Tibial artery (tissue), 4 donors: ENCODE measurements at regions not wholly inside any gene's neighbourhood (a gene's known extent, or its start where the extent isn't known, plus 50 kb on each side); places are given as distances from the start of the nearest gene placed in this dataset.

Experiments
- DNase-seq, 2 donors: peaks; one replicate each; pipeline ENCODE4 v3.0.0-alpha.2; 2019
- H3K27ac ChIP-seq, 2 donors: fragments of 200-600 bp; sonication (generic) in 1 of 2; 1 replicate in 1 of 2; 2 replicates in 1 of 2; pipeline ENCODE4 v1.5.1; 2018 to 2019; ENCODE audit warnings: mild to moderate bottlenecking in 1 of 2
- H3K27me3 ChIP-seq, 2 donors: fragments of 200-600 bp; sonication (generic) in 1 of 2; one replicate each; pipeline versions ENCODE4 v1.5.1 to v1.6.0; 2016 to 2019
- H3K36me3 ChIP-seq, 3 donors: fragments of 200-600 bp; sonication (generic) in 2 of 3; one replicate each; pipeline ENCODE4 v1.5.1; 2016 to 2019; ENCODE audit warnings: mild to moderate bottlenecking in 2 of 3
- H3K4me1 ChIP-seq, 4 donors: fragments of 200-600 bp; sonication (generic) in 2 of 4; 1 replicate in 3 of 4; 2 replicates in 1 of 4; pipeline ENCODE4 v1.5.1; 2016 to 2019
- H3K4me3 ChIP-seq, 2 donors: fragments of 200-600 bp; sonication (generic) in 1 of 2; 1 replicate in 1 of 2; 2 replicates in 1 of 2; pipeline ENCODE4 v1.5.1; 2018 to 2019; ENCODE audit warnings: mild to moderate bottlenecking in 2 of 2
- H3K9me3 ChIP-seq, 3 donors: fragments of 200-600 bp; sonication (generic) in 1 of 3; one replicate each; pipeline ENCODE4 v1.5.1; 2016 to 2019
- CTCF ChIP-seq, 2 experiments: fragments of 200-600 bp in 1 of 2; fragments of 450-650 bp in 1 of 2; IDR thresholded peaks; one replicate each; pipeline ENCODE4 v1.5.1; 2017 to 2019; ENCODE audit warnings: antibody characterized with exemption in 2 of 2, mild to moderate bottlenecking in 1 of 2, moderate library complexity in 1 of 2
- intact Hi-C: fragments of 100-400 bp; cut with DNase I; formaldehyde crosslinking; loops from one replicate; pipeline ENCODE4 v1.15.0; 2023; ENCODE audit warnings: low total_unique reads

- no peak for DNase-seq
- no peak for TF ChIP-seq CTCF (IDR thresholded peaks at IDR 0.05)
- Histone ChIP-seq H3K9me3 (no peaks in the 10 kb centered on the region), H3K36me3 (no peaks in the 10 kb centered on the region), H3K27ac (no peak overlapping the region), H3K27me3 (no peaks in the 10 kb centered on the region), H3K4me3 (no peak overlapping the region), H3K4me1 (no peaks in the 10 kb centered on the region)
- intact Hi-C loops = no loop called here
These were observed 294.7 kb downstream of the KIF4B start for GRCh38 chr5:155308289-155308688.

DNA sequence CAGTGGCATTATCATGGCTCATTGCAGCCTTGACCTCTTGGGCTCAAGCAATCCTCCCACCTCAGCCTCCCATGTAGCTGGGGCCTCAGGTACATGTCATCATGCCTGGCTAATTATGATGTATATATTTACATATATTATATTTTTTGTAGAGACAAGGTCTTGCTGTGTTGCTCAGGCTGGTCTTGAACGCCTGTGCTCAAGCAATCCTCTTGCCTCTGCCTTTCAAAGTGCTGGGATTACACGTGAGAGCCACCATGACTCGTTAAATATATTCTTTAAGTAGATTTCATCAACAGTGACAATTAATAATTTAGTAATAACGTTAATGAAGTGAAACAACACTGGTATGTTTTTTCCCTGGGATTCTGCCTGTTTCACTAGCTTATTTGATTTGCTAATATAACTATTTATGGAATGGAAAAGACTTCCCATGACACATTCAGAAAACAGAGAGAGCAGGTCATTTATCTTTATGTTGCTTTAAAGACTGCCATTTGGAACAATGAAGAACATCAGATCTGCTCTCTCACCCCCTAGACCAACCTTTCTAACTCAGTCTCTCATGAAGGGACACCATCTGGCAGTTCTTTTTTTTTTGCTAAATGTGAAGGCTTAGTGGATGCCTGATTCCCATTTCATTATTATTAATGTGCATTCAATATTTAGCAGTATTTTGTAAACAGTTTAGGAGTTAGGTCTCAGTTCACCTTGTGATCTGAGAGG is 295.6 kb downstream of the KIF4B start:
- intact Hi-C loops = no loop called here

DNA sequence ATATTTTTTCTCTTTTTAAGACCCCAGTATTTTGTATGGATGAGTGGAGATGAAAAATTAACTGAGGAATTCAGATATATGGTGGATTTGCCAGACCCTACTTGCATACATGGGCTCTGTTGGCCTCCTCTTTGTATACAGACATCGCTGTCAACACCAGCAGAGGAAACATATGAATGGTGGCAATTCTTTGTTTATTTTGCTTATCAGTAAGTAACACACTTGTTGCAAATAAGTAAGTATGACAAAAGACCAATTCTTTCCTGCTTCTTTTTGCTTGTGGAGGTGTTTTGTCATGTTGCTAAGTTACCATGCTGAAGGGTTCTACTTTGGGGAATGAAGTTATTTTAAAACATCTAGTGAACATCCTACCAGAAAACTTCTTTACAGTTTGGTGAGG is 298.2 kb downstream of the KIF4B start:
- intact Hi-C loops = no loop called here
- Histone ChIP-seq H3K9me3 (no peaks in the 10 kb centered on the region), H3K27ac (no peak overlapping the region)

More for the DNA sequence above, 295.6 kb downstream of the KIF4B start:
- Histone ChIP-seq H3K4me3 (no peak overlapping the region), H3K9me3 (no peaks in the 10 kb centered on the region), H3K36me3 (no peaks in the 10 kb centered on the region), H3K4me1 (no peaks in the 10 kb centered on the region), H3K27ac (no peak overlapping the region), H3K27me3 (no peaks in the 10 kb centered on the region)
- DNase-seq = no peak
- no peak for TF ChIP-seq CTCF (IDR thresholded peaks at IDR 0.05)

DNA sequence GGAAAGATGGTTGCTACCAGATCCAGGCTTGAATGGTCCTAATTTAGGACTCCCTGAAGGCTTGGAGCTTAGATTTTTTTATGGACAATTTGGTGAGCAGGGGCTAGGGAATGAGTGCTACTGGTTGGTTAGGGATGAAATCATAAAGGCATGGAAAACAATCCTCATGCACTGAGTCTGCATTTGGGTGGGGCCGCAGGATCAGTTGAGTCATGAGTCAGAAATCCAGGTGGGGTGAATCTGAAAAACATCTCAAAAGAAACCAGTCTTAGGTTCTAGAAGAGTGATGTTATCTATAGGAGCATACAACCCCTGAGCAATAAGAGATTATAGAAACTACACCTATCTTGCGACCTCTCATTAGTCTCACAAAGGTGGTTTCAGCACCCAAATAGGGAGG is 300.0 kb downstream of the KIF4B start:
- Histone ChIP-seq H3K36me3 (no peaks in the 10 kb centered on the region), H3K27ac (no peak overlapping the region), H3K27me3 (no peaks in the 10 kb centered on the region), H3K9me3 (no peaks in the 10 kb centered on the region), H3K4me3 (no peak overlapping the region), H3K4me1 (no peaks in the 10 kb centered on the region)
- TF ChIP-seq CTCF (IDR thresholded peaks at IDR 0.05) = no peak
- intact Hi-C loops = no loop called here
- DNase-seq = no peak

More for the DNA sequence above, 298.2 kb downstream of the KIF4B start:
- Histone ChIP-seq H3K4me3 (no peak overlapping the region), H3K4me1 (no peaks in the 10 kb centered on the region), H3K27me3 (no peaks in the 10 kb centered on the region), H3K36me3 (no peaks in the 10 kb centered on the region)
- TF ChIP-seq CTCF (IDR thresholded peaks at IDR 0.05) = no peak
- no peak for DNase-seq

DNA sequence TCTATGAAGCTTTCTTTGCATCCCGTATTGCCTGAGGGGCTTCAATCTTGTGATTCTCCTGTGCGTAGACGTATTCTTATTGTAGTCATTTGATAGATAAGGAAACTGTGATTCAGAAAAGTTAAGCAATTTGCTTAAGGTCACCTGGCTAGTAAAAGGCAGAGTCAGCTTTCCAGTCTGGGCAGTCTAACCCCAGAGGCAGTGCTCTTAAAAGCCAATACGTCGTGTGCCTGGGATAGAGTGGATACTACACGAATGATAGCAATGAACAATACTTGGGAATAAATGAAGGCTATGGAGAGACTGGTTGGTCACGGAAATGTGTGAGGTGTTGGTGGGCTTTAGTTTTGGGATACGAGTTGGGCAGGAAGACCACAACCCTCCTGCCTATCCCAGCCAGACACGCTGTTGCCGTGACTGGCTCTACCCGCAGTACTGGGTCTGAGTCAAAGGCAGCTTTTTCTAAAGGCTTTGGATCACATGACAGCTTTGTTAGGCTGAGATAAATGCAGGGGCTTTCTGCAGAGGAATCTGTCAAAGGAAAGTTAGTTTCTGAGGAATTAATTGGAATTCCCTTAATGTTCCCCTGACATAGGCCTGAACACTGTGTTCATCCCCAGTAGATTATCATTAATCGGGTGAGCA is 302.6 kb downstream of the KIF4B start:
- no peaks in the 10 kb centered on the region for H3K4me1 ChIP-seq
- H3K4me3 ChIP-seq = no peak overlapping the region
- intact Hi-C loops = no loop called here
- no peak overlapping the region for H3K27ac ChIP-seq
- TF ChIP-seq CTCF (IDR thresholded peaks at IDR 0.05) = no peak
- DNase-seq = no peak
- no peaks in the 10 kb centered on the region for H3K9me3 ChIP-seq
- H3K27me3 ChIP-seq = no peaks in the 10 kb centered on the region
- no peaks in the 10 kb centered on the region for H3K36me3 ChIP-seq
